Osteoblast (primary cell): ENCODE measurements at regions not wholly inside any gene's neighbourhood (a gene's known extent, or its start where the extent isn't known, plus 50 kb on each side); places are given as distances from the start of the nearest gene placed in this dataset.

ENCODE experiments used
- DNase-seq: peaks from one replicate; pipeline ENCODE4 v3.0.0; 2011; ENCODE audit warnings: low spot score, mixed read lengths; ENCODE audit not compliant: insufficient read length; ENCODE audit errors: missing footprints
- H2AFZ ChIP-seq: 2 replicates; pipeline ENCODE4 v1.6.0; 2011; ENCODE audit warnings: mild to moderate bottlenecking, low read length
- H3K27ac ChIP-seq: 2 replicates; pipeline ENCODE4 v1.5.1; 2011; ENCODE audit warnings: mild to moderate bottlenecking, low read depth, low read length, moderate library complexity
- H3K27me3 ChIP-seq: 2 replicates; pipeline ENCODE4 v1.6.0; 2012; ENCODE audit warnings: mild to moderate bottlenecking, control low read depth, inconsistent platforms, low read length, moderate library complexity; ENCODE audit not compliant: insufficient read depth
- H3K36me3 ChIP-seq: 2 replicates; pipeline ENCODE4 v1.5.1; 2011; ENCODE audit warnings: mild to moderate bottlenecking, low read length, control low read depth, moderate library complexity; ENCODE audit not compliant: insufficient read depth
- H3K4me1 ChIP-seq: 2 replicates; pipeline ENCODE4 v1.5.1; 2011; ENCODE audit warnings: mild to moderate bottlenecking, low read length, control low read depth, moderate library complexity; ENCODE audit not compliant: insufficient read depth
- H3K4me2 ChIP-seq: 2 replicates; pipeline ENCODE4 v1.6.0; 2011; ENCODE audit warnings: mild to moderate bottlenecking, low read length; ENCODE audit not compliant: insufficient read depth
- H3K4me3 ChIP-seq: fragments of 200-600 bp; sonication (generic); 3 replicates; pipeline ENCODE4 v1.5.1; 2012; ENCODE audit warnings: mild to moderate bottlenecking, low read length, inconsistent platforms; ENCODE audit not compliant: insufficient read depth
- H3K79me2 ChIP-seq: 2 replicates; pipeline ENCODE4 v1.6.0; 2012; ENCODE audit warnings: mild to moderate bottlenecking, low read length, control low read depth, inconsistent platforms; ENCODE audit not compliant: insufficient read depth
- H3K9me3 ChIP-seq: 2 replicates; pipeline ENCODE4 v1.5.1; 2011; ENCODE audit warnings: low read depth, low read length, control low read depth
- H4K20me1 ChIP-seq: 2 replicates; pipeline ENCODE4 v1.6.0; 2012; ENCODE audit warnings: mild to moderate bottlenecking, low read length, control low read depth; ENCODE audit not compliant: insufficient read depth
- TF ChIP-seq, protein P1 (sequence below): IDR thresholded peaks from 2 replicates; pipeline ENCODE4 v1.5.1; 2011; ENCODE audit warnings: mild to moderate bottlenecking, low read depth, low read length, moderate library complexity; ENCODE audit errors: extremely low read depth

DNA sequence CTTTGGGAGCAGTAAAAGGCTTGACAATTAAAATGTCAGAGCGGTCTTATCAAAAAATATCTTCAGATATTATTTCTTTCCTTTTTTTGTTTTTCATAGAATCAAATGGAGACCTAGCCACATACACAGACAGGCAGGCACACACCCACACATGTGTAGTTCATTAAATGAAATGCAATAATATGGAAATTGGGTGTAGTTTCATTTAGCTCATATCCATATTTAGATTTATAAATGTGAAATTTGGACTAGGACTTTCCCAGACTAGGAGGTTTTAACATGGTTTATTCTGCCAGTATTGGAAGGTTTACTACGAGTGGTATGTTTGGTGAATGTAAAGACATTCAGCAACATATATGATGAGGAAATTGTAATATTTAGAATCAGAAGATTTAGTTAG, 277.7 kb upstream of the NT5E start:
- Histone ChIP-seq H3K9me3 (no peaks in the 10 kb centered on the region), H2AFZ (no peak overlapping the region), H3K27me3 (peaks cover 3% of the 10 kb centered on the region), H4K20me1 (no peaks in the 10 kb centered on the region), H3K27ac (no peak overlapping the region), H3K79me2 (no peaks in the 10 kb centered on the region), H3K36me3 (no peaks in the 10 kb centered on the region), H3K4me3 (no peak overlapping the region), H3K4me2 (no peak overlapping the region), H3K4me1 (no peaks in the 10 kb centered on the region)
- DNase-seq, result no peak
- TF ChIP-seq, protein P1, sequence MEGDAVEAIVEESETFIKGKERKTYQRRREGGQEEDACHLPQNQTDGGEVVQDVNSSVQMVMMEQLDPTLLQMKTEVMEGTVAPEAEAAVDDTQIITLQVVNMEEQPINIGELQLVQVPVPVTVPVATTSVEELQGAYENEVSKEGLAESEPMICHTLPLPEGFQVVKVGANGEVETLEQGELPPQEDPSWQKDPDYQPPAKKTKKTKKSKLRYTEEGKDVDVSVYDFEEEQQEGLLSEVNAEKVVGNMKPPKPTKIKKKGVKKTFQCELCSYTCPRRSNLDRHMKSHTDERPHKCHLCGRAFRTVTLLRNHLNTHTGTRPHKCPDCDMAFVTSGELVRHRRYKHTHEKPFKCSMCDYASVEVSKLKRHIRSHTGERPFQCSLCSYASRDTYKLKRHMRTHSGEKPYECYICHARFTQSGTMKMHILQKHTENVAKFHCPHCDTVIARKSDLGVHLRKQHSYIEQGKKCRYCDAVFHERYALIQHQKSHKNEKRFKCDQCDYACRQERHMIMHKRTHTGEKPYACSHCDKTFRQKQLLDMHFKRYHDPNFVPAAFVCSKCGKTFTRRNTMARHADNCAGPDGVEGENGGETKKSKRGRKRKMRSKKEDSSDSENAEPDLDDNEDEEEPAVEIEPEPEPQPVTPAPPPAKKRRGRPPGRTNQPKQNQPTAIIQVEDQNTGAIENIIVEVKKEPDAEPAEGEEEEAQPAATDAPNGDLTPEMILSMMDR, result no peak

DNA sequence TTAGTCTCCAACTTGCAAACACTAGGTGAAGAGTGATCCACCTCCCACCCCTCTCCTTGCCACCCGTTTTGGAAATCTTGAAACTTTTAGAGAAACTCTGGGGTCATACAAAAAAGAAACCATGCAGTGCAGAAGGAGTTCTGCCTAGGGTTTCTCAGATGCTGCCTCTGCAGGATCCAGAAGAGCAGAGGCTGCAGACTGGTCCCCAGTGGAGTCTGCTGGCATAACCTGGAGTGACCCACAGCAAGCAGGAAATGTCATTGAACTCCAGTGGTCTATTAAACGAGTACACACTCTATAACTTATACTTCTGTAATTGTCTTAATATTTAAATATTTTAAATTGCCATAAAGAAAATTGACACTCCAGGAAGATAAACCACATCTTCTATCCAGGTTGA, 280.7 kb upstream of the NT5E start:
- Histone ChIP-seq H3K9me3 (no peaks in the 10 kb centered on the region), H2AFZ (no peak overlapping the region), H3K27me3 (peaks cover 3% of the 10 kb centered on the region), H3K36me3 (no peaks in the 10 kb centered on the region), H3K4me3 (no peak overlapping the region), H3K4me1 (no peaks in the 10 kb centered on the region), H3K79me2 (no peaks in the 10 kb centered on the region), H3K4me2 (no peak overlapping the region), H3K27ac (no peak overlapping the region), H4K20me1 (no peaks in the 10 kb centered on the region)
- TF ChIP-seq, protein P1, result no peak
- no peak for DNase-seq

DNA sequence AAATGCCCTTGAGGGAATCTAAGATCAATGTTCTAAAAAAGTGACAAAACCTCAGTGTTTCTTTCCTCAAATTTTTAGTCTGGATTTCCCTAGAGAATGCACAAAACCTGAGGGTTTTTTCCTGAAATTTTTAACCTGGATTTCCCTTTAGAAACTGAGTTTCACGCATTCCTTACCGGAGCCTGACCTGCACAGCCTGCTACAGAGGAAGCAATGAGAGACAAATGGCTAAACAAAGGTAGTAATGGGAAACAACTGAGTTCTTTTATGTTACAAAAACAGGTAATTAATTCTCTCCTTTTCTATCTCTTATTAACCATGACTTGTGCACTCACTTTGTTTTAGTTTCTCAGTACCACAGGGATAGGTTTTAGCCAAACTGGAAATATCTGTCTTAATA, 281.7 kb upstream of the NT5E start:
- Histone ChIP-seq H3K36me3 (no peaks in the 10 kb centered on the region), H3K27ac (no peak overlapping the region), H3K27me3 (peaks cover 3% of the 10 kb centered on the region), H3K9me3 (no peaks in the 10 kb centered on the region), H4K20me1 (no peaks in the 10 kb centered on the region), H3K4me2 (no peak overlapping the region), H2AFZ (no peak overlapping the region), H3K4me3 (no peak overlapping the region), H3K4me1 (no peaks in the 10 kb centered on the region), H3K79me2 (no peaks in the 10 kb centered on the region)
- TF ChIP-seq, protein P1, result no peak
- DNase-seq, result no peak

DNA sequence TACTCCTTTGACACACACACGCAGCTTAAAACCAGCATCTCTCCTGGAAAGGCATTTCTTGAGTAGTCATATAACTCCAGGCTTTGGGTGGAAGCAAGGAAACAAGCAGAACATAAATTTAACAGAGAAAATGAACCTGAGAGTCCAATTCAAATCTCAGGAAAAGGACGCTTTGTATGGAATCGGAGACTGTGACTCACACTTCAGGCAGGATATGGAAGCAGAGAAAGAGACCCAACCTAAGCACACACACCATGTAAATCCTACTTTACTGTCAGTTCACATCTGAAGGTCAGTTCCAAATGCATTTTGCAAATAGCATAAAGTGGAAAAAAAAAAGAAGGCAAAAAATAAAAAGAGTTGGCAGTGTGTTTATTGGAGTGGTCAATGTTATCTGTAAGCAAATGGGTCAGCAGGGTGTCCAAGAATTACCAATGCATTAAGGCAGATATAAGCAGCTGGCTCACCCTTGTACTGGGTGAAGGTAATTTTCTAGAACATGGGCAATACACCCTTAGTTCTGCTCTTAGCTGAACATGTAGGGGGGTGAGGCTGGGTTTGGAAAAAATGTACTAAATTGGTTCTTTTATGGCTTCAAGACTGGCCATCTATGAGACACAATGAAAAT, 283.7 kb upstream of the NT5E start:
- Histone ChIP-seq H3K4me2 (no peak overlapping the region), H3K79me2 (no peaks in the 10 kb centered on the region), H3K4me3 (no peak overlapping the region), H3K27me3 (peaks cover 3% of the 10 kb centered on the region), H3K4me1 (no peaks in the 10 kb centered on the region), H3K36me3 (no peaks in the 10 kb centered on the region), H2AFZ (no peak overlapping the region), H4K20me1 (no peaks in the 10 kb centered on the region), H3K9me3 (no peaks in the 10 kb centered on the region), H3K27ac (no peak overlapping the region)
- TF ChIP-seq, protein P1, result no peak
- no peak for DNase-seq
